ENCODE measurements at regions not wholly inside any gene's neighbourhood (a gene's known extent, or its start where the extent isn't known, plus 50 kb on each side); places are given as distances from the start of the nearest gene placed in this dataset.
"Not testable (repeated sequence)": the region's sequence is repeated elsewhere in the genome, so short reads cannot be mapped to it uniquely, and the experiment has no call there.

GRCh38 chr1:99539131-99539530 lies 106.8 kb upstream of the PALMD start:
- DNase-seq, result no peak

- no peak for DNase-seq
Measured at GRCh38 chr1:99540744-99541143, 105.2 kb upstream of the PALMD start.

- DNase-seq, result no peak
Measured at GRCh38 chr1:99544328-99544727, 101.6 kb upstream of the PALMD start.

GRCh38 chr1:99546432-99547416 lies 99.2 kb upstream of the PALMD start:
- no peak for DNase-seq

GRCh38 chr1:99548943-99549605 lies 96.8 kb upstream of the PALMD start:
- DNase-seq, result no peak

GRCh38 chr1:99550198-99550597 lies 95.7 kb upstream of the PALMD start:
- no peak for DNase-seq

- DNase-seq, result no peak
Measured at GRCh38 chr1:99551812-99552614, 93.9 kb upstream of the PALMD start.

- DNase-seq, result no peak
Measured at GRCh38 chr1:99553301-99553700, 92.6 kb upstream of the PALMD start.

GRCh38 chr1:99553819-99554218 lies 92.1 kb upstream of the PALMD start:
- DNase-seq, result not testable (repeated sequence)

- no peak for DNase-seq
Measured at GRCh38 chr1:99554727-99555126, 91.2 kb upstream of the PALMD start.

GRCh38 chr1:99557546-99558202 lies 88.2 kb upstream of the PALMD start:
- no peak for DNase-seq

GRCh38 chr1:99559166-99559565 lies 86.7 kb upstream of the PALMD start:
- DNase-seq, result no peak

GRCh38 chr1:99560207-99561040 lies 85.5 kb upstream of the PALMD start:
- no peak for DNase-seq

GRCh38 chr1:99561952-99562351 lies 84.0 kb upstream of the PALMD start:
- no peak for DNase-seq

- DNase-seq, result no peak
Measured at GRCh38 chr1:99565606-99566289, 80.2 kb upstream of the PALMD start.

GRCh38 chr1:99566290-99567021 lies 79.5 kb upstream of the PALMD start:
- DNase-seq, result no peak

GRCh38 chr1:99570486-99571089 lies 75.3 kb upstream of the PALMD start:
- DNase-seq, result no peak

- no peak for DNase-seq
Measured at GRCh38 chr1:99571092-99571734, 74.7 kb upstream of the PALMD start.

- no peak for DNase-seq
Measured at GRCh38 chr1:99573431-99574217, 72.3 kb upstream of the PALMD start.
